ENCODE measurements at regions not wholly inside any gene's neighbourhood (a gene's known extent, or its start where the extent isn't known, plus 50 kb on each side); places are given as distances from the start of the nearest gene placed in this dataset.

DNA sequence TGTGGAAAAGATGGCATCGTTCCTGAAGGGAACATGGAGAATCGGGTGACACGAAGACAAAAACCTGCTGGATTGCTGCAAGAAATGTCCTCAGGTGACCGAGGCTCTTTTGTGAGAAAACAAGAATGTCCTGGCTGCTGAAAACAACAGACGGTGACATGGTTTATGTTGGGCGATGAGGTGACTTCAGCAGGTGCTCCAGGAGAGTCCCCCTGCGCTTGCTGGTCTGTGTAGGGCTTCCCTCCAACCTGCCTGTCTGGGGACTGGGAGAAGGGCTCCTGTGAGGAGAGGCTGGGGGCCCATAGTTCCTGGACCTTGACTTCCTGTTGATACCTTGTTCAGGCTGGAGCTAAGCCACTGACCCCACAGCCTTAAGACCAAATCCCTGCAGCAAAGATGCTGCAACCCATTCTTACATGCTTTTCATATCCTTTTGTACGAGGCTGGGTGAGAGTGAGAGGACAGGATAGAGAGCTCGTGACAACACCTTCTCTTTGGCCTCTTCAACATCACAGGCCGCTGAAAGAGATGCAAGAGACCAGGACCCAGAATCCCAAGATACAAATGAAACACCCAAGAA lies 134.8 kb downstream of the CD83 start:
- H3K27ac Mint-ChIP-seq: no peak overlapping the region

DNA sequence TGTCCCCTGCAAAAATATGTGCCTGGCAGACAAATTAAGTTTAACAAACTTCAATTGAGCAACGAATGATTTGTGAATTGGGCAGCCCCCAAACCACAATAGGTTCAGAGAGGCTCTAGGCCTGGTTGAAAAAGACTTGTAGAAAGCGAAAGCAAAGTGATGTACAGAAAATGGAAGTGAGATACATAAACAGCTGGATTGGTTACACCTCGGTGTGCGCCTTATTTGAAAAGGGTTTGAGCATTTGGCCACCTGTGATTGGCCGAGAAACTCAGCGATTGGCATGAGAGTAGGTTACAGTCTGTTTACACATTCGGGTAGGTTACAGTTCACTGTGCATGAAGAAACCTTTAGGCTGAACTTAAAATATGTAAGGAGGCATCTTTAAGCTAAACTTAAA lies 136.9 kb downstream of the CD83 start:
- ATAC-seq (no peak), DNase-seq (no peak)
- H3K27me3 Mint-ChIP-seq: no peaks in the 10 kb centered on the region
- H3K36me3 Mint-ChIP-seq: no peaks in the 10 kb centered on the region
- no peaks in the 10 kb centered on the region for H3K9me3 Mint-ChIP-seq (ENCODE audit: low read depth)
- H3K27ac Mint-ChIP-seq: peak overlapping the region; percentile 16
- H3K4me3 Mint-ChIP-seq: no peak overlapping the region
- peaks cover 7% of the 10 kb centered on the region for H3K4me1 Mint-ChIP-seq
- CTCF ChIA-PET: no interaction called here

More for the DNA sequence above, 134.8 kb downstream of the CD83 start:
- Mint-ChIP-seq H3K36me3 (no peaks in the 10 kb centered on the region), H3K4me3 (no peak overlapping the region), H3K9me3 (ENCODE audit: low read depth) (no peaks in the 10 kb centered on the region), H3K4me1 (peaks cover 7% of the 10 kb centered on the region), H3K27me3 (no peaks in the 10 kb centered on the region)
- ATAC-seq (no peak), DNase-seq (no peak)
- CTCF ChIA-PET: no interaction called here

GRCh38 chr6:14255916-14256315 lies 138.3 kb downstream of the CD83 start:
- Mint-ChIP-seq H3K4me3 (no peak overlapping the region), H3K9me3 (ENCODE audit: low read depth) (peaks cover 2% of the 10 kb centered on the region), H3K27me3 (no peaks in the 10 kb centered on the region), H3K4me1 (peaks cover 7% of the 10 kb centered on the region), H3K36me3 (no peaks in the 10 kb centered on the region), H3K27ac (no peak overlapping the region)
- ATAC-seq (no peak), DNase-seq (no peak)
- CTCF ChIA-PET: no interaction called here

- H3K9me3 Mint-ChIP-seq (ENCODE audit: low read depth): peaks cover 7% of the 10 kb centered on the region
- CTCF ChIA-PET: interaction anchor here (0.6 kb wide), 1 partner anchor 161 kb away, joined by 3 read pairs; no protein-coding TSS in a partner anchor
These were observed 140.5 kb downstream of the CD83 start for GRCh38 chr6:14258117-14258516.

DNA sequence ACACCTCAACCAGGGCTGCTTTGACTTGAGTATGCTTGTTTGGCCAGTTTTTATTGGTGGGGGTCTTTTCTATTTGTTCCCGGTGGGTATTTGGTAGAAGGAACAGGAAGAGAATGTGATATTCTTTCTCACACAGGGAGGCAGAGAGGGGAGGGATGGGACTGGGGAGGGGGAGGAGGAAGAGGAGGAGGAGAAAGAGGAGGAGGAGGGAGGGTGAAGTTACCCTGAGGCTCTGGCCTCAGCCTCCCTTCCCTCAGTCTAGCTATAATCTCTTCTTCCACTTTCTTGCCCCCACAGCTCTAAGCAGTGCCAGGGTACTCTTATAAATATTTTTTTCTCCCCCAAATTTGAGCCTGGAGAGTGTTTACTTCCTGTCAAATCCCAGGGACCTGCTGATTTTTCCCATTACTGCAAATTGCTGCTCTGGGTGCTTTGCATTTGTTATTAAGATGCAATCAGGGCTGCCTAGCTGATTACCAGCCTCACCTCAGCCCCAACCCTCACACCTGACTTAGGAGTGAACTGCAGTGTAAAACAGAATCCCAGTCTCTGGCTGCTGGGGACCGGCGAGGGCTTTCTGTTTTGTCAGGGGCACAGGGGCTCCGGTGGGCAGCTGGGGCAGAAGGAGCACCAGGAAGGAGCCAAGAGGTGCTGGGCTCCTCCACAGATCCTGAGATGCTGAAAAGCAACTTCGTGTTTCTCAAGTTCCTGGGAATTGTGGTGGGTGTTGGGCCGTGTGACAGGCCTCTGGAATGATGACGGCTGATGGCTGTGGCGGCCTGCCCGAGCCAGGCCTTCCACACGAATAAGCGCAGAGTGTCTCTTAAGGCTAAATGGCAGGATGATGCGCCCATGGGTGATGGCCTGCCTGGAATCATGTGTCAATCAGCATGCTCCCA lies 141.4 kb downstream of the CD83 start:
- H3K27me3 Mint-ChIP-seq: no peaks in the 10 kb centered on the region
- CTCF ChIA-PET: no interaction called here
- no peak overlapping the region for H3K27ac Mint-ChIP-seq
- H3K4me3 Mint-ChIP-seq: no peak overlapping the region
- H3K36me3 Mint-ChIP-seq: peaks cover 3% of the 10 kb centered on the region
- no peak for DNase-seq
- peaks cover 7% of the 10 kb centered on the region for H3K4me1 Mint-ChIP-seq
- no peak for ATAC-seq
- H3K9me3 Mint-ChIP-seq (ENCODE audit: low read depth): peaks cover 9% of the 10 kb centered on the region

More at GRCh38 chr6:14258117-14258516, 140.5 kb downstream of the CD83 start:
- Mint-ChIP-seq H3K4me3 (no peak overlapping the region), H3K27me3 (no peaks in the 10 kb centered on the region), H3K27ac (no peak overlapping the region), H3K4me1 (peaks cover 7% of the 10 kb centered on the region), H3K36me3 (no peaks in the 10 kb centered on the region)
- no peak for DNase-seq
- no peak for ATAC-seq

DNA sequence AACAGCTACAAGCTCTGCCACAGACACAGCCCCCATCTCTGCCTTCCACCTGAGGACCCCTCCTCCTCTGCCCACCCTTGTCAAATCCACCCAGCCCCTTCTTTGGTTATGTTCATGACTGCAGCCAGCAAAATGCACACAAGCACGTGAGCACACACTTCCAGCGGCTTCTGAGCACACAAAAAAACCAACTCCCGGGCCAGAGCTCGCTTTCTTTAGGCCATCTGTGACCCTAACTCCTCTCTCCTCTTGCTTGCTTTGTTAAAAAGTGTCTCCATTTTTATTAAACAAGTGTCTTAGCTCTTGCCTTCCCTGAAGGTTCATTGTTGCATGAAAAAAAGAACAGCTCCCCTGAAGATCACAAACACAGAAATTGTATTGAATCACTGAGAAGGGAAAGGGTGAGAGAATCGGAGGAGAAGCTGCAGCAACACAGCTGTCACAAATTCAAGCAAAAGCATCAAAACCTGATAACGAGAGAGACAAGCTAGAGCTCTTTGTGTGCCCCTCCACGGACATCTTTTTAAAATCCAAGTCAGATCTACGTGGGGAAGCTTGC lies 142.1 kb downstream of the CD83 start:
- H3K27me3 Mint-ChIP-seq: no peaks in the 10 kb centered on the region
- no peak for DNase-seq

GRCh38 chr6:14260839-14261238 lies 143.3 kb downstream of the CD83 start:
- DNase-seq (no peak), ATAC-seq (no peak)
- CTCF ChIA-PET: no interaction called here
- Mint-ChIP-seq H3K27ac (no peak overlapping the region), H3K4me3 (no peak overlapping the region), H3K9me3 (ENCODE audit: low read depth) (peaks cover 12% of the 10 kb centered on the region), H3K27me3 (no peaks in the 10 kb centered on the region), H3K36me3 (peaks cover 4% of the 10 kb centered on the region), H3K4me1 (no peaks in the 10 kb centered on the region)

More for the DNA sequence above, 142.1 kb downstream of the CD83 start:
- no peak for ATAC-seq
- no peak overlapping the region for H3K27ac Mint-ChIP-seq
- CTCF ChIA-PET: no interaction called here
- peaks cover 4% of the 10 kb centered on the region for H3K36me3 Mint-ChIP-seq
- peaks cover 12% of the 10 kb centered on the region for H3K9me3 Mint-ChIP-seq (ENCODE audit: low read depth)
- H3K4me1 Mint-ChIP-seq: peaks cover 2% of the 10 kb centered on the region
- no peak overlapping the region for H3K4me3 Mint-ChIP-seq

DNA sequence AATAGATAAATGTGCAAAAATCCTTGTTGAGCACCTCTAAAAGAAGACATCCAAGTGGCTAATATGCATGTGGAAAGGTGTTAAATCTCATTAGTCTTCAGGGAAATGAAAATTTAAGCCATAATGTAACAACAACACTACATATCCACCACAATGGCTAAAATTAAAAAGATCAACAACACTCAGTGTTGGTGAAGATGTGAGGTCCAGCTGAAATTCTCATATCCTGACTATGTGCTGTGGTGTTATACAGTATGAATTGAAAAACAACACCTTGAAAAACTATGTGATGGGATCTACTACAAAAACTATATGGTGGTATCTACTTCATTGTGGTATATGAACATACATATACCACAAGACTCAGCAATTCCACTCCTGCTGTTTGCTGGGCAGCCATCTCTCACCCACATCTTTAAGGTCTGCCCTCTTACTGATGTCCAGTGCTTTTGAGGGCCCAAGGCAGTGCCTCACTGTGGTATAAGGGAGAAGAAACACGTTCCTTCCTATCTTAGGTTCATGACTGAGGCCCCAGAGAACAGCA lies 146.4 kb downstream of the CD83 start:
- DNase-seq (no peak), ATAC-seq (no peak)
- Mint-ChIP-seq H3K9me3 (ENCODE audit: low read depth) (peaks cover 12% of the 10 kb centered on the region), H3K4me1 (no peaks in the 10 kb centered on the region), H3K27me3 (no peaks in the 10 kb centered on the region), H3K27ac (no peak overlapping the region), H3K4me3 (no peak overlapping the region), H3K36me3 (peaks cover 6% of the 10 kb centered on the region)
- CTCF ChIA-PET: no interaction called here

GRCh38 chr6:14265049-14266021 lies 147.8 kb downstream of the CD83 start:
- Mint-ChIP-seq H3K27ac (no peak overlapping the region), H3K36me3 (peaks cover 6% of the 10 kb centered on the region), H3K4me3 (no peak overlapping the region), H3K4me1 (peaks cover 2% of the 10 kb centered on the region), H3K9me3 (ENCODE audit: low read depth) (peaks cover 12% of the 10 kb centered on the region), H3K27me3 (no peaks in the 10 kb centered on the region)
- ATAC-seq: no peak
- CTCF ChIA-PET: no interaction called here
- no peak for DNase-seq

GRCh38 chr6:14266266-14266665 lies 148.7 kb downstream of the CD83 start:
- CTCF ChIA-PET: no interaction called here
- Mint-ChIP-seq H3K9me3 (ENCODE audit: low read depth) (peaks cover 7% of the 10 kb centered on the region), H3K27ac (no peak overlapping the region), H3K36me3 (peaks cover 6% of the 10 kb centered on the region), H3K4me3 (no peak overlapping the region), H3K4me1 (peaks cover 9% of the 10 kb centered on the region), H3K27me3 (no peaks in the 10 kb centered on the region)
- DNase-seq (no peak), ATAC-seq (no peak)

DNA sequence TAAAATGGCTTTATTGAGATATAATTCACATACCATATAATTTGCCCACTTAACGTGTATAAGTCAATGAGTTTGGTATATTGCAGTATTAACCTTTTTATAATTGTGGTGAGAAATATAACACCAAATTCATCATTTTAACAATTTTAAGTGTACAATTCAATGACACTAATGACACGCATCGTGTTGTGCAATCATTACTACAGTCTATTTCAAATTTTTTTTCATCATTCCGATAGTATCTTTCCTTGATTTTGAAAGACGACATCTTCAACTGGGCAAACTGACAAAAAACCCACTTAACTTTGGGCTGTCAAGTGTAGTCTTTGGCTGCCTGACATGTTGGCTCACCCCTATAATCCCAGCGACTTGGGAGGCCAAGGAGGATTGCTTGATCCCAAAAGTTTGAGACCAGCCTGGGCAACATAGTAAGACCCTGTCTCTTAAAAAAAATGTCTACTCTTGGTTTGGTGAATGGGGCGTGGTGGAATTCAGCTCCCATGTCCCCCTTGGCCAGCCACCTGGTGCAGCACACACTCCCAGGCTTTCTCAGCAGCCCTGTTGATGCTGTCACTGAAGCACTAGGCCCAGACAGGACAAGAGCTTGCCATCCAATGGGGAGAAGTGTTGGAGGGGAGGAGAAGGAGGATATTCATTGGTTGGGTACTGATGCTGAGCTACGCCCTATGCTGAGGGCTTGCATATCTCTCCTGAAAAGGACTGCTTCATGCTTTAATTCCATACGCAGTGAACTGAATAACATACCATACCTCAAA lies 150.5 kb downstream of the CD83 start:
- CTCF ChIA-PET: no interaction called here
- no peak for DNase-seq
- no peaks in the 10 kb centered on the region for H3K27me3 Mint-ChIP-seq
- peaks cover 13% of the 10 kb centered on the region for H3K36me3 Mint-ChIP-seq
- peaks cover 12% of the 10 kb centered on the region for H3K9me3 Mint-ChIP-seq (ENCODE audit: low read depth)
- no peak overlapping the region for H3K27ac Mint-ChIP-seq
- no peak overlapping the region for H3K4me3 Mint-ChIP-seq
- no peak for ATAC-seq
- peaks cover 12% of the 10 kb centered on the region for H3K4me1 Mint-ChIP-seq

- CTCF ChIA-PET: no interaction called here
- Mint-ChIP-seq H3K9me3 (ENCODE audit: low read depth) (peaks cover 8% of the 10 kb centered on the region), H3K4me1 (peaks cover 12% of the 10 kb centered on the region), H3K27ac (no peak overlapping the region), H3K27me3 (no peaks in the 10 kb centered on the region), H3K36me3 (peaks cover 10% of the 10 kb centered on the region), H3K4me3 (no peak overlapping the region)
- ATAC-seq (no peak), DNase-seq (peak; percentile 19)
These were observed 151.9 kb downstream of the CD83 start for GRCh38 chr6:14269436-14269835.
